ENCODE measurements at regions not wholly inside any gene's neighbourhood (a gene's known extent, or its start where the extent isn't known, plus 50 kb on each side); places are given as distances from the start of the nearest gene placed in this dataset.

- H3K4me3 ChIP-seq (ENCODE audit: low read length), result no peak overlapping the region
- DNase-seq (ENCODE audit: low read depth), result no peak
- TF ChIP-seq CTCF (conservative IDR thresholded peaks at IDR 0.05; ENCODE audit: low read depth, low read length), result no peak
These were observed 617.7 kb upstream of the SLITRK1 start for GRCh38 chr13:84500016-84500415.

GRCh38 chr13:84497613-84498012 lies 615.3 kb upstream of the SLITRK1 start:
- no peak for DNase-seq (ENCODE audit: low read depth)
- no peak for TF ChIP-seq CTCF (conservative IDR thresholded peaks at IDR 0.05; ENCODE audit: low read depth, low read length)
- H3K4me3 ChIP-seq (ENCODE audit: low read length), result no peak overlapping the region

GRCh38 chr13:84491952-84492351 lies 609.7 kb upstream of the SLITRK1 start:
- no peak overlapping the region for H3K4me3 ChIP-seq (ENCODE audit: low read length)
- DNase-seq (ENCODE audit: low read depth), result no peak
- no peak for TF ChIP-seq CTCF (conservative IDR thresholded peaks at IDR 0.05; ENCODE audit: low read depth, low read length)

GRCh38 chr13:84487752-84488151 lies 605.5 kb upstream of the SLITRK1 start:
- TF ChIP-seq CTCF (conservative IDR thresholded peaks at IDR 0.05; ENCODE audit: low read depth, low read length), result no peak
- no peak overlapping the region for H3K4me3 ChIP-seq (ENCODE audit: low read length)

GRCh38 chr13:84481958-84482357 lies 599.7 kb upstream of the SLITRK1 start:
- no peak for DNase-seq (ENCODE audit: low read depth)
- no peak for TF ChIP-seq CTCF (conservative IDR thresholded peaks at IDR 0.05; ENCODE audit: low read depth, low read length)
- H3K4me3 ChIP-seq (ENCODE audit: low read length), result no peak overlapping the region

More at GRCh38 chr13:84487752-84488151, 605.5 kb upstream of the SLITRK1 start:
- DNase-seq (ENCODE audit: low read depth), result no peak

GRCh38 chr13:84479656-84480055 lies 597.4 kb upstream of the SLITRK1 start:
- no peak overlapping the region for H3K4me3 ChIP-seq (ENCODE audit: low read length)
- TF ChIP-seq CTCF (conservative IDR thresholded peaks at IDR 0.05; ENCODE audit: low read depth, low read length), result no peak
- DNase-seq (ENCODE audit: low read depth), result no peak

- no peak for TF ChIP-seq CTCF (conservative IDR thresholded peaks at IDR 0.05; ENCODE audit: low read depth, low read length)
- DNase-seq (ENCODE audit: low read depth), result no peak
These were observed 588.3 kb upstream of the SLITRK1 start for GRCh38 chr13:84470528-84470927.

More at GRCh38 chr13:84470528-84470927, 588.3 kb upstream of the SLITRK1 start:
- H3K4me3 ChIP-seq (ENCODE audit: low read length), result no peak overlapping the region

Data from retinal pigment epithelial cell (primary cell).